ENCODE measurements at regions not wholly inside any gene's neighbourhood (a gene's known extent, or its start where the extent isn't known, plus 50 kb on each side); places are given as distances from the start of the nearest gene placed in this dataset.
"Not testable (repeated sequence)": the region's sequence is repeated elsewhere in the genome, so short reads cannot be mapped to it uniquely, and the experiment has no call there.

DNA sequence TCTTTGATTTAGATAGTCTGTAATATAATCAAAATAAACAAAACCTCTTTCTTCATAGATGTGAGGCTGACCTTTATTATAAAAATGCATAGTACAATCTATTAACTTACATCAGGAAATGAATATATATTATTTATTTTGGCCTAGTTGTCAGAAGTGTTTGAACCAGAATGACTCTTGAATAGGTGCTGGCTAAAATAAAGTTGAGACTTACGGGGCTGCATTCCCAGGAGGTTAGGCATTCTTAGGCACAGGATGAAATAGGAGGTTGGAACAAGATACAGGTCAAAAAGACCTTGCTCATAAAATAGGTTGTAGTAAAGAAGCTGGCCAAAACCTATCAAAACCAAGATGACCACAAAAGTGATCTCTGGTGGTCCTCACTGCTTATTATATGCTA, 1193.3 kb upstream of the IGFBP7 start:
- Histone ChIP-seq H3K27me3 (no peaks in the 10 kb centered on the region), H3K9me3 (no peaks in the 10 kb centered on the region), H3K4me1 (no peaks in the 10 kb centered on the region), H3K4me3 (no peak overlapping the region), H3K27ac (no peak overlapping the region), H3K36me3 (no peaks in the 10 kb centered on the region)
- 58% methylated on average over 1 of the region's 1 CpG for WGBS
- no peak for TF ChIP-seq POLR2A (IDR thresholded peaks at IDR 0.05)
- TF ChIP-seq, protein P1, sequence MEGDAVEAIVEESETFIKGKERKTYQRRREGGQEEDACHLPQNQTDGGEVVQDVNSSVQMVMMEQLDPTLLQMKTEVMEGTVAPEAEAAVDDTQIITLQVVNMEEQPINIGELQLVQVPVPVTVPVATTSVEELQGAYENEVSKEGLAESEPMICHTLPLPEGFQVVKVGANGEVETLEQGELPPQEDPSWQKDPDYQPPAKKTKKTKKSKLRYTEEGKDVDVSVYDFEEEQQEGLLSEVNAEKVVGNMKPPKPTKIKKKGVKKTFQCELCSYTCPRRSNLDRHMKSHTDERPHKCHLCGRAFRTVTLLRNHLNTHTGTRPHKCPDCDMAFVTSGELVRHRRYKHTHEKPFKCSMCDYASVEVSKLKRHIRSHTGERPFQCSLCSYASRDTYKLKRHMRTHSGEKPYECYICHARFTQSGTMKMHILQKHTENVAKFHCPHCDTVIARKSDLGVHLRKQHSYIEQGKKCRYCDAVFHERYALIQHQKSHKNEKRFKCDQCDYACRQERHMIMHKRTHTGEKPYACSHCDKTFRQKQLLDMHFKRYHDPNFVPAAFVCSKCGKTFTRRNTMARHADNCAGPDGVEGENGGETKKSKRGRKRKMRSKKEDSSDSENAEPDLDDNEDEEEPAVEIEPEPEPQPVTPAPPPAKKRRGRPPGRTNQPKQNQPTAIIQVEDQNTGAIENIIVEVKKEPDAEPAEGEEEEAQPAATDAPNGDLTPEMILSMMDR (IDR thresholded peaks at IDR 0.05) = no peak
- no peak for TF ChIP-seq POLR2AphosphoS5 (IDR thresholded peaks at IDR 0.05)
- no peak for TF ChIP-seq EP300 (IDR thresholded peaks at IDR 0.05)
- no peak for DNase-seq (ENCODE audit: low spot score in 2 of 2)

DNA sequence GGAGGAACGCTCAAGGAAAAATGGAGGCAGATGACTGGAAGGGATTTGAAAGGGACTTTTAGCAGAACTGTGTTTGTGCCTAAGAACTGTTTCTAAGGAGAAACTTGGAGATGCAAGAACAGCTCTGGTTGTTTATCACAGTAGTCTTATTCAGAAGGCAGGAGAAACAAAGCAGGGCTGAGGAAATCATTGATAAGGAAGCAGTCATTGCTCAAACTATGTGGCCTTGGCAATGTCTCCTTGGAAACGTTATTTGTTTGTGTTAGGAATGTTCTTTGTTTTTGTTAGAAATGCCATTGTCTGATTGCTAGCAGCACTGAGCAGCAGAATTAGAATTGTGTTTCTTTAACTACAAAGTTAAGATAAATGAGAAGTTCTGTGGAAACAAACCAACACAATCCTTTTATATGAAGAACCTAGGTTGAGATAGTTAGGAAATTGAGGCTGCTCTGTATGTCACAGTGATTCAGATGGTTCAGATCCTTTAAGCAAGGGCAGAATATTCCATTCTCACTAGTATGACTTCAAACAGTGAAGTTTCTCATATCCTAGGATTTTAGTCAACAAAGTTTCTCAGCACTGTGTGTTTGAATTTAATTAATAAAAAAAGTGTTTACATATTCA, 1191.3 kb upstream of the IGFBP7 start:
- TF ChIP-seq EP300 (IDR thresholded peaks at IDR 0.05) (no peak), POLR2AphosphoS5 (IDR thresholded peaks at IDR 0.05) (no peak), POLR2A (IDR thresholded peaks at IDR 0.05) (no peak)
- TF ChIP-seq, protein P1 (IDR thresholded peaks at IDR 0.05) = no peak
- H3K9me3 ChIP-seq = no peaks in the 10 kb centered on the region
- H3K4me3 ChIP-seq = no peak overlapping the region
- no peaks in the 10 kb centered on the region for H3K4me1 ChIP-seq
- no peak for DNase-seq (ENCODE audit: low spot score in 2 of 2)
- no peak overlapping the region for H3K27ac ChIP-seq
- no peaks in the 10 kb centered on the region for H3K27me3 ChIP-seq
- WGBS = 37% methylated on average over 2 of the region's 2 CpGs
- no peaks in the 10 kb centered on the region for H3K36me3 ChIP-seq

DNA sequence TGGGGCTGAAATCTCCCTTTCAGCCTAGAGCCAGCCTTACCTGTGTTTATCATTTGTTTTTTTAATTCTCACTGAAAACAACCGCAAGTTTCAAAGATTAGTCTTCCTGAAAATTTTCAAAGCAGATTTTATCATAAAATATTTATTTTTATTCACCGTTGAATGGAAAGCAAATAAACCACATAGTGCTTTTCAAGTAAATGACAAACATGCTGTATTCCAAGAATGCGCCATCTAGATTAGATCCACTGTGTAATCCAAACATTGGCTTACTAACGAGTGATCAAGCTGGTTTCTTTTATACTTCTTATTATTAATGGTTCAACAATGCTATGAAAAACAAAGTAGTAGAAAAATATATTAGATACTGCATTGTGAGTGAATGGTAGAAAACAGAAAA, 1176.2 kb upstream of the IGFBP7 start:
- TF ChIP-seq POLR2AphosphoS5 (IDR thresholded peaks at IDR 0.05) = no peak
- no peak for TF ChIP-seq EP300 (IDR thresholded peaks at IDR 0.05)
- TF ChIP-seq, protein P1 (IDR thresholded peaks at IDR 0.05) = no peak
- TF ChIP-seq POLR2A (IDR thresholded peaks at IDR 0.05) = no peak
- no peak overlapping the region for H3K4me3 ChIP-seq
- no peaks in the 10 kb centered on the region for H3K36me3 ChIP-seq
- H3K9me3 ChIP-seq = no peaks in the 10 kb centered on the region
- H3K27me3 ChIP-seq = no peaks in the 10 kb centered on the region
- WGBS = 83% methylated on average over 4 of the region's 4 CpGs
- no peak for DNase-seq (ENCODE audit: low spot score in 2 of 2)
- H3K27ac ChIP-seq = no peak overlapping the region
- H3K4me1 ChIP-seq = no peaks in the 10 kb centered on the region

DNA sequence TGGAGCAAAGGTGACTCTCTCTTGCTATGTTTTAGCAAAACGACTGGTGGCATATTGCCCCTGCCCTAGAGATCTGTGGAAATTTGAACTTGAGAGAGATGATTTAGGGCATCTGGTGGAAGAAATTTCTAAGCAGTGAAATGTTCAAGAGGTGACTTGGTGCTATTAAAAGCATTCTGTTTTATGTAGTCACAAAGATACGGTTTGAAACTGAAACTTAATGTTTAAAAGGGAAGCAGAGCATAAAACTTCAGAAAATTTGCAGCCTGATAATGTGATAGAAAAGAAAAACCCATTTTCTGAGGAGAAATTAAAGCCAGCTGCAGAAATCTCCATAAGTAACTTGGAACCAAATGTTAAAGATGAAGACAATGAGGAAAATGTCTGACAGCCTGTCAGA, 1170.7 kb upstream of the IGFBP7 start:
- H3K4me1 ChIP-seq; H3K4me3 ChIP-seq; H3K27me3 ChIP-seq; H3K9me3 ChIP-seq; H3K36me3 ChIP-seq; H3K27ac ChIP-seq; DNase-seq (ENCODE audit: low spot score in 2 of 2): not testable (repeated sequence)
- WGBS = 38% methylated on average over 2 of the region's 2 CpGs

DNA sequence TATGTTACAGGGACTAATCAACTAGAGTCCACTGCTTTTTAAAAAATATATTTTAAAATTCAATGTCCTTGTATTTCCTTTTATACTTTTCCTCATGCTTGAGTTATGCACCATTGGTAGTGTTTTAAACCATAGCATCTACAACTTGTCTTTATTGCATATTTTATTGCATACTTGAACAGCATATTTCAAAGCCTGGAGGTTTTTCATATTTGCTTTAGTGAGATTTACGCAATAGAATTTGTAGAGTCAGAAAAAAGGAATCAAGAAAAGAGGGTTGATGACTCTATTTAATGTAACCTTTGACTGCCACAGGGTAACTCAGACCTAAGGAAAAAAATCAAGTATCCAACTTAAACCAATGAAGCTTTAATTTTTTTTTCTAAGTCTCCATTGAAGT, 1165.7 kb upstream of the IGFBP7 start:
- TF ChIP-seq POLR2AphosphoS5 (IDR thresholded peaks at IDR 0.05) = no peak
- TF ChIP-seq POLR2A (IDR thresholded peaks at IDR 0.05) = no peak
- TF ChIP-seq, protein P1 (IDR thresholded peaks at IDR 0.05) = no peak
- TF ChIP-seq EP300 (IDR thresholded peaks at IDR 0.05) = no peak
- no peak for DNase-seq (ENCODE audit: low spot score in 2 of 2)
- no peak overlapping the region for H3K4me3 ChIP-seq
- no peaks in the 10 kb centered on the region for H3K4me1 ChIP-seq
- H3K27me3 ChIP-seq = no peaks in the 10 kb centered on the region
- H3K36me3 ChIP-seq = no peaks in the 10 kb centered on the region
- H3K9me3 ChIP-seq = no peaks in the 10 kb centered on the region
- WGBS = 76% methylated on average over 1 of the region's 1 CpG
- no peak overlapping the region for H3K27ac ChIP-seq

DNA sequence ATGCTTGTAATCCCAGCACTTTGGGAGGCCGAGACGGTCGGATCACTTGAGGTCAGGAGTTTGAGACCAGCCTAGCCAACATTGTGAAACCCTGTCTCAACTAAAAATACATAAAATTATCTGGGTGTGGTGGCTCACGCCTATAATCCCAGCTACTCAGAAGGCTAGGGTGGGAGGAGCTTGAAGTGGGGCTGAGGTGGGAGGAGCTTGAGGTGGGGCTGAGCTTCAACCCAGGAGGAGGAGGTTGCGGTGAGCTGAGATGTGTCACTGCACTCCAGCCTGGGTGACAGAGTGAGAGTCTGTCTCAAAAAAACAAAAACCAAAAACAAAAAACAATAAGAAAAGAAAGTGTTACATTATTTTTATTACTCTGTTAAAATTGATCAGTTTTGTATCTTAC, 1164.4 kb upstream of the IGFBP7 start:
- H3K9me3 ChIP-seq = no peaks in the 10 kb centered on the region
- no peak overlapping the region for H3K27ac ChIP-seq
- 82% methylated on average over 5 of the region's 5 CpGs for WGBS
- no peak overlapping the region for H3K4me3 ChIP-seq
- H3K27me3 ChIP-seq = no peaks in the 10 kb centered on the region
- TF ChIP-seq, protein P1 (IDR thresholded peaks at IDR 0.05) = no peak
- TF ChIP-seq POLR2A (IDR thresholded peaks at IDR 0.05) = no peak
- no peak for TF ChIP-seq EP300 (IDR thresholded peaks at IDR 0.05)
- TF ChIP-seq POLR2AphosphoS5 (IDR thresholded peaks at IDR 0.05) = no peak
- no peak for DNase-seq (ENCODE audit: low spot score in 2 of 2)
- no peaks in the 10 kb centered on the region for H3K36me3 ChIP-seq
- H3K4me1 ChIP-seq = no peaks in the 10 kb centered on the region

Measured in suprapubic skin (tissue), 4 donors.